GM19324 (cell line): ENCODE measurements at regions not wholly inside any gene's neighbourhood (a gene's known extent, or its start where the extent isn't known, plus 50 kb on each side); places are given as distances from the start of the nearest gene placed in this dataset.
"Not testable (repeated sequence)": the region's sequence is repeated elsewhere in the genome, so short reads cannot be mapped to it uniquely, and the experiment has no call there.

ENCODE experiments used
- ATAC-seq: cut with Tn5 transposase; IDR thresholded peaks from one replicate; pipeline ENCODE4 v1.9.1; 2021; ENCODE audit warnings: mild to moderate bottlenecking, moderate library complexity; ENCODE audit not compliant: unreplicated experiment, low FRiP score

DNA sequence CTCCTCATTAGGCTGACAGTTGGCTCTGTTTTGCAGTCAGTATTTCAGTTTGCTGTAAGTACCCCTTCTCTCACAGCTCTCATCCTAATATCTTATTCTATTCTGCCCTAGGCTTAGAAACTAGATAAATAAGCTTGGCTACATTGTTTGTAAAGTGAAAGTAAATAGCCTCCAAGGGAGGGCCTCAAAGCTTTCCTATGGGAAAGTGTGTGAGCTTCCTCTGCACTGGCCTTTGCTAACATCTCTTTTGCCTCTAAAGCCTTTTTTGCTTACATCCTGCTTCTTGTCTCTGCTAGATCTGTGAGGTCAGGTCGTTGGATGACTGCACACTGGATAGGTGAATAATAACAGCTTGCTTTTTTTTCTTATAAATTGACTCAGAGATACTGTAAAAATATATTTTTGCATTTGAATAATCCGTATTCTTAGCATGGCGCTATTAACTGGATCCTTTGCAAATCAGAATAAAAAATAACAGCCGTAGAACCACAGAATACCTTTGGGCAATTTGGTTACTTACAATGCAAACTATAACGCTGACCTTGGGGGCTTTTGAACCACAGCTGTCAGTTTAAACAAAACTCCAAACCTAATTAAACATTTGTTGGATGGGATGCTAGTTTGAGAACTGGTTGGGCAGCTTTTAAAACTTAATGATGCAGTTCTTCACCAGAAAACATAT lies 55.1 kb downstream of the TTC6 start:
- ATAC-seq: no peak

DNA sequence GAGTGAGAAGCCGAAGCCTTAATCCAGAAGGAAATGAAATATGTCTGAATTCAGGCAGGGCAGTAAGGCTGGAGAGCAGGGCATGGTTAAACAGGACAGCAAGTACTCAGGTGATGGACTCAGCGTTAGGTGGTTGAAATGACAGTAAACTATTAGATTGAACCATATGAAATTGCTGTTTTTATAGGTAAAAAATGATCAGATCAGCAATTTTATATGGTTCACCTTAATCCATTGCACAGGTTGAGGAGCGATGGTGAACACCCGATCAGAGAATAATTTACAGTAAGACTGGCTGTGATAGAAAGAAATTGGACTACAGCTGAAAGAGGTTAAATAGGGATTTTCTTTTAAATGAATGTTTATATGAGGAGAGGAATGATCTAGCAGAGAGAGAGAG lies 56.6 kb downstream of the TTC6 start:
- no peak for ATAC-seq

DNA sequence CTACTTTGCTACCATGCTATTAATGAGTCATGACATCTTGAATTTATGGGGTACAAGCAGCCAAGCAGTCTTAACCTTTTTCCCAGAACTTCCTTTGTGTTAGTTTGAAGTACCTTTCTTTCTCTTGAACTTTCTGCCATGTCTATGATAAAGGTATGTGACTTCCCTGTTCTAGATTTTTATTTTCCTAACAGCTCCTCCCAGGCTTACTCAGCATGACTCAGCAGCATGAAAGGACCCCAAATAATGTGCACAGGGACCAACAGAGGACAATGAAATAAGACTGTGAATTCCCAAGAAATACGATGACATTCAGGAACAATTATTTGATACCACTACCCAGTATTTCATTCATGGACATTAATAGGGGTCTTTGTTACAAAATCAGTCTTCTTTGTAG lies 60.0 kb downstream of the TTC6 start:
- ATAC-seq: no peak

DNA sequence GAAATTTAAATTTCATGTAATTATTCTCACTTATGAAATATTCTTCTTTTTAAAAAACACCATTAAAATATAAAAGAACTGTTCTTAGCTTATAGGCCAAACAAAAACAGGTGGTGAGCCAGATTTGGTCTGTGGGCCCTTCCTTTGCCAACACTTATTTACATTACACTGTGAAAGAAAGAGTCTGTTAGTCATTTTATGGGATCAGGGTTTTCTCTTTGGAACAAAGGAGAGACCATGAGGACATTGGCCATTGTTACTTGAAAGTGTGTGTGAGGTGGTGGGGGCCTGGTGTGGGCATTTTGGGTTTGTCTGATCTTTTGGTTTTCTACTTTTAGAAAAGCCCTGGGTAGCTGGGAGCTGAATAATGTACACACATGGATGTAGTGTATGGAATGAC lies 62.7 kb downstream of the TTC6 start:
- ATAC-seq: no peak

DNA sequence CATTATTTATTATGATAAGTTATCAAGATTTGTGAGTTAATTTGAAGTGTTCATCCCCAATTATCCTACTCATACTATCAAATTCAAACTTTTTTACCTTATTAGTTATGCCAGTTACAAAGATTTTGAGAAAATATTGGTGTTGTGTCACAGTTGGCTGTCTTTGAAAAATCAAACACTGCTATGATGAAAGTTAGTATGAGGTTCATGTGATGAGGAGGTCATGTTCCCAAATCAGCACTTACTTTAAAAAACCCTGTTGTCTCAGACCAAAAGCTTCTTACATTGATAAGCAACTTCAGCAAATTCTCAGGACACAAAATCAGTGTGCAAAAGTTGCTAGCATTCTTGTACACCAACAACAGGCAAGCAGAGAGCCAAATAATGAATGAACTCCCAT lies 68.1 kb downstream of the TTC6 start:
- ATAC-seq: no peak

DNA sequence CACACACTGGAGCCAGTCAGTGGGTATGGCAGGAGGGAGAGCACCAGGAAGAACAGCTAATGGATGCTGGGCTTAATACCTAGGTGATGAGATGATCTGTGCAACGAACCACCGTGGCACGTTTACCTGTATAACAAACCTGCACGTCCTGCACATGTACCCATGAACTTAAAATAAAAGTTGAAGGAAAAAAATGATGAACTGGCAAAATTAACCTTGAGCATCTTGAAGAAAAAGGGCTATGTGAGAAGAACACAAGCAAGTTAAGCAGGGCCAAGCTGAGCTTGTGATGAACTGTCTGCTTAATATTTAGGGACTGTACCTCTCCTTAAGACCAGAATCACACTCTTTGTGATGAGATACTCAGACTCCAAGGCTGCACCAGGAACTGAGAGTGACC lies 70.0 kb downstream of the TTC6 start:
- no peak for ATAC-seq

DNA sequence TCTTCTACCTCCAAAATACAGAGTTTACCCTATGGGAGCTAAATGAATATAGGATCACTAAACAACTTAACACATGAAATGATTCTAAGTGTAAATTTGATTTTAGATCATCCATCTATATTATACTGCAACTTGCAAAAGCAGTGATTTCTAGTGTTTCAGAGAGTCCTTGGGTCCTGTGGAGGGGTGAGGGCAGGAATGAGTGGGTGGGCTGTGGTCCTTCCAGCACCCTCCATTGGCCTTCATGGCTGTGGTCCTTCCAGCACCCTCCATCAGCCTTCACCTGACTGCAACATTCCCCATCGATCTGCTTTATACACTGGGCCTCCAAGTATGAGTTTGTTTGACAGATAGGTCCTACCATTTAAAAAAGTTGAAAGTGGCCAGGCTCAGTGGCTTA lies 70.5 kb downstream of the TTC6 start:
- no peak for ATAC-seq

DNA sequence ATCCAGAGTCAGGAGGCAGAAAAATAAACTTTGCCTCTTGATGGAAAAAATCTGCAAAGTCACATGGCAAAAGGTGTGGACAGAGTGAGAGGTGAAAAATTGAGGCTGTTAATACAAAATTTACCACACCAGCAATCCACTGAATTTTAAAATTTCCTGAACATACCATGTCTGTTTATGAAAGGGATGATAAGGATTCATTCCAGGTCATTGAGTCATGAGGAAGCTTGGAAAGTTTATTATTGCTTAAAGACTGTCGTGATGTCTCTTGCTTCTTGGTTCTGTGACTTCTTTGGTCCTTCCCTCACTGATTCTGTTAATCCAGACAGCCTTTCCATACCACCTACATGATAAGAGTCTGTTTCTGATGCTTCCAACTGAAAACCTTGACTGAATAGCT lies 73.2 kb downstream of the TTC6 start:
- no peak for ATAC-seq

DNA sequence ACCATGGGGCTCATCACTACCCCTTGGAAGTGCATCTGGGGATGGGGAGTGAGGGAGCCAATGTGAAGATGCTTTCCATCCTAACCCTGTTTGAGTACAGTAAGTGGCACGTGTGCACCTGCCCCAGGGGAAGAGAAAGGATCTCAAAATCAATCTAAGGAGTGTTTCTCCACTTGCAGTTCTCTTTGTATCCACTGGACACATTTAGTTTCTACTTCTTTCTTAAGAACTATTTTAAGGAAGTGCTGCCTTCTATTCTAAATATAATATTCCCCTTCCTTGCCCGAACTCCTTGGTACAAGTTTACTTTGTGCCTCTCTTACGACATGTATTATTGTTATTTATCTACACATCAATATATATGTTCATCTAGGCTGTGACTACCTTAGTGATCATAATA lies 73.8 kb downstream of the TTC6 start:
- no peak for ATAC-seq

DNA sequence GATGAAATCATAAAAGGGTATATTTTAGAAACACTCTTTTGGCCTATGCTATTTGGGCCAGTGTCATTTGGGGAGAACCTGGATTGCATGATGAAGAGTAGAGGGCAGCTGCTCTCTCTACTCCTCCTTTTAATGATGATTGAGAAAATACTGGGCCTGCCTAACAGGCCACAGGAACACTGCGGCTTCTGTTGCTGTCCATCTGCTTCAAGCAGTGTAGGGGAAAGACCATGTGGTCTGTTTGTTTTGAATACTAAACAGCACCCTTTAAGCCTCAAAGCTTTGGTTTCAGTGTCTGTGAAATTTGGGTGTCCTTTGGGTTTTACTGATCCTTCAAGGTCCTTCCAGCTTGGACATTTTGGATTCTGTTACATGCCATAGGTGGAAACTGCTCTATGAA lies 78.0 kb downstream of the TTC6 start:
- ATAC-seq: no peak

DNA sequence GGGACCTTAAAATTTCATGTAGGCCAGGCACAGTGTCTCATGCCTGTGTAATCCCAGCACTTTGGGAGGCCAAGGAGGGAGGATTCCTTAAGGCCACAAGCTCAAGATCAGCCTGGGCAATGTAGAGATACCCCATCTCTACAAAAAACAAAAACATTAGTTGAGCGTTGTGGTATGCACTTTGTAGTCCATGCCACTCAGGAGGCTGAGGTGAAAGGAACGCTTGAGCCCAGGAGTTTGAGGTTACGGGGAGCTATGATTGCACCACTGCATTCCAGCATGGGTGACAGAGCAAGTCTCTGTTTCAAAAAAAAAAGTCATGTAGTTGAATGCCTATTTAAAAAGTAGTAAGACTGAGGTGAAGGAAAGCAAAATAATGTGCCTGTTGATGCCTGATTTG lies 83.5 kb downstream of the TTC6 start:
- ATAC-seq: no peak

DNA sequence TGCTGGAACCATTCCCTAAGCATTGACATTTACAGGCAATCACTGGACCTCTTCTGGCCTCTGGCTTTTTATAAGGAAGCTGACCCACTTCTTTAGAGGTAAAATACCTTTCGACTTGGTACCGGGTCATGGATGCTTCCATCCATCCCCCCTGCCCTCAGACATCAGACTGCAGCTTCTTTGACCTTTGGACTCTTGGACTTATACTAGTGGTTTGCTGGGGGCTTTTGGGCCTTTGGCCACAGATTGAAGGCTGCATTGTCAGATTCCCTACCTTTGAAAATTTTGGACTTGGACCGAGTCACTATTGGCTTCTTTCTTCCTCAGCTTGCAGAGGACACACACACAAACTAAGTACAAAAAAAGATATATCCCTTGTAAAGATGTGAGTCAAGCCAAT lies 86.1 kb downstream of the TTC6 start:
- ATAC-seq: no peak

DNA sequence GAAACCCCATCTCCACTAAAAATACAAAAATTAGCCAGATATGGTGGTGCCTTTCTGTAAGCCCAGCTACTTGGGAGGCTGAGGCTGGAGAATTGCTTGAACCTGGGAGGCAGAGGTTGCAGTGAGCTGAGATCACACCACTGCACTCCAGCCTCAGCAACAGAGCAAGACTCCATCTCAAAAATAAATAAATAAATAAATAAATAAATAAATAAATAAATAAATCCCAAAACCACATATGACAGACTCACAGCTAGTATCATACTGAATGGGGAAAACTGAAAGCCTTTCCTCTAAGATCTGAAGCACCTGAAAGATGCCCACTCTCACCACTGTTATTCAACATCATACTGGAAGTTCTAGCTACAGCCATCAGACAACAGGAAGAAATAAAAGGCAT lies 97.3 kb downstream of the TTC6 start:
- ATAC-seq: not testable (repeated sequence)

DNA sequence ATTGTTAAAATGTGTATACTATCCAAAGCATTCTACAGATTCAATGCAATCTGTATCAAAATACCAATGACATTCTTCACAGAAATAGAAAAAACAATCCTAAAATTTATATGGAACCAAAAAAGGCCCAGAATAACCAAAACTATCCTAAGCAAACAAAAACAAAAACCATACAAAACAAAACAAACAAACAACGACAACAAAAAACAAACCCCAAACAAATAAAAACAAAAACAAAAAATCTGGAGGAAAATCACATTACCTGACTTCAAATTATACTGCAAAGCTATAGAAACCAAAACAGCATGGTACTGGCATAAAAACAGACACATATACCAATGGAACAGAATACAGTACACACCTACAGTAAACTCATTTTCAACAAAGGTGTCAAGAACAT lies 98.0 kb downstream of the TTC6 start:
- not testable (repeated sequence) for ATAC-seq

DNA sequence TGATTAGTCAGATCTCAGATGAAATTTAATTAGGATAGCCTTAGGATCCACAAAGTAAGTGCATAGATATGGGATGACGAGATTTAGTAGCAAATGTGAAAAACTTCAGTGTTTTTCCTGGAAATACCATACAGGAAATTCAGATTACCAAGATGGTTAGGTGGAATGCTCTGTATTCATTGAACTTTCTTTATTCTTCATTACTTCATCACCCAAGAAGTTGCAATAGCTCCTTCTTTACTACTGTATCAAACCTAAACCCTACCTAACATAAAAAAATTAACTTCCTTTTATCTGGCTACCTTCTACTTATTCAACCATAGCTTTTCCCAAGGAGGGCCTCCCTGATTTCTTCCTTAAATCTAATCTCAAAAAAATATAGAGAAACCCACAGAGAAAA lies 100.4 kb downstream of the TTC6 start:
- ATAC-seq: no peak

DNA sequence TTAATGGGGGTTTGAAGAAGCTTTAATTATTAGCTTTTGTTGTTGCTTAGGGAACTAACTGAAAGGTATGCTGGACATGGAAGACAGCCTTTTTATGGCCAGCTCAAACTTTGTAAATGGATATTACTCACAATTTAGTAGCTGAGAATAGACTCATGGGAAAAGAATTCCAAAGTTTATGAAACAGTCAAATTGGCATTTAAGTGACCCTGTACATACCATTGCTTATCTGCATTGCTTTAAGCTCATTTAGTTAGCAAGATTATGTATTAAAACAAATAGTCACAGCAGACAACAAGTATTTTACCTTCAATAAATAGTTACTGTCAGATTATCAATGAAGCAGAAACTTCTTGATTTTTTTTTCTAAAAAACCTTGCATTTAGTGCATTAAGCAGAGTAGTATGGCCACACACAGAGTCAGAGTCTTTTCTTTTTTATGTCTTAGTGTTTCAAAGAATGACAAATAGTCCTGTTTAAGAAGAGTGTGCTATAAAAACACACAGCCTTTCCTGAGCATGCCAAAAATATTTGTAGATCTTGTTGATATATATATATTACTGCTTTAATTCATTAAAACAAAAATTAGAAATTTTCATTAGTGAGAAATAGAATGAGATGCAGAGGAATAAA lies 102.2 kb downstream of the TTC6 start:
- no peak for ATAC-seq

DNA sequence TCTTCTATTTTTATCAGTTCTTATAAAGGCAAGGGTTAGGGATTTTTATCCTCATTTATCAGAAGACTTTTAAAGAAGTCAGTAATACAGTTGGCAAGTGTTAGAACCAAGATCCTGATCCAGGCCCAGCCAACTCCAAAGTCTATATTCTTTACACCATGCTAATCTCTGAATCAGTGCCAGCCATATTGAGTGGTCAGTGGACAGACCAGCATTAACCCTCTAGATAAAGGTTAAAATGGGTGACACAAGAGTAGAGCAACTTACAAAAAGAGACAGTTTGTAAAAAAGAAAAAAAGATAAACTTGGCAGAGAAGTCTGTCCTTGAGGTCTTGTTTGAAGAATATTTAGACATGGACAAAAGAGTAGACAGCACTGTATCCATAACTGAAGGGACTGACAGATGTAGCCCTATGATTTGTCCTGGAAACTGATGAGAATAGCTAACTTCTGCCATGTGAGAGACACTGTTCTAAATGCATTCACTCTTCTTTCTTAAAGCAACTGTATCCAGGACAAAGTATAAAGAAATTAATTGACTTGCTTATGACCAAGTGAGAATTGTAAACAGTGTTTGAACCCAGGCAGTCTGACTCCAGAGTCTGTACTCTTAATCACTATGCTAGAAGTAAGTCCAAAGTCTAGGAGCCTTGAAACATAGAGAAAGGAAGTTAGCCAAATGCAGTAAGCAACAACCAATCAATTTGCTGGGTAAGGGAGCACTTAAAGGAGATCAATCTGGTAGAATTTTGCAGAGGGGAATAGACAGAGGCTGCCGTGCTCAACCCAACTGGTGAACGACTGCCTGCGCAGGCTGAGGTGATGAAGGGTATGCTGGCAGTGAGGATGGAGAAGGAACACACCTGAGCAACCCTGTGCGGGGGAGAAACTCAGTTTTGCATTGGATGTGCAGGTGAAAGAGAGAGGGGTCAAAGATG lies 103.7 kb downstream of the TTC6 start:
- ATAC-seq: no peak

DNA sequence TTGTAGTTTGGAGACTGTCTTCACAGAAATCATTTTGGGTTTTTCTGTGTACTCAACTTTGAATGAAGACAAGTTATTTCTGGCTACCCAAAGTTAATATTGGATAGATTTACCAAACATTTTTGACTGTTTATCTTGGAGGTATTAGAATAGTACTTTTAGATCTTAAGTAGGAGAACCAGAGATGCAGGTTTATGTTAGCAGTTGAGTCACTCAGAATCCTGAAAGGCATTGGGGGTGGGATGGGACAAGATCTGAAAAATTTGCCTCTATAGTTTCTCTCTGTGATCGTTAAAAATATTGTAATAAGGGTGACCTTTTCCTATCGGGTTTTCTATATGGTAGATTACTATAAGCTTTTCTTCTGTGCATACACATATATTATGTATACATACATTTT lies 112.3 kb downstream of the TTC6 start:
- ATAC-seq: no peak

DNA sequence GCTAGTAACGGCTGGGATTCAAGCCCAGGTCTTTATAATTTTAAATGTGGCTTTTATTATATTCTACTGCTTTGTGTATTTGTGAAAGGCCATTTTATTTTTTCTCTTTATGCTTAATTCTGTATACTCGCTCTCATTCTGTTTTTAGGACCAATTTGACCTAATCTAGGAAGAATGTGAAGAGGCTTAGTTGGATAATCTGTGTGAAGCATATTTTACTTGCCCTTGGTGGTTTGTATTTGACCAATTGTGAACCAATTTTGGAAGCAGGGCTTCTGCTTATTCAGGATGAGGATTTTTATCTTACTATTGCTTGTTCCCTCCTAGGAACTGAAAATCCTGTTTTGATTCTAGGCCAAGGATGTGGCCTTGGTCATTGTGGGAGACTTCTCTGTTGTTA lies 113.1 kb downstream of the TTC6 start:
- no peak for ATAC-seq

DNA sequence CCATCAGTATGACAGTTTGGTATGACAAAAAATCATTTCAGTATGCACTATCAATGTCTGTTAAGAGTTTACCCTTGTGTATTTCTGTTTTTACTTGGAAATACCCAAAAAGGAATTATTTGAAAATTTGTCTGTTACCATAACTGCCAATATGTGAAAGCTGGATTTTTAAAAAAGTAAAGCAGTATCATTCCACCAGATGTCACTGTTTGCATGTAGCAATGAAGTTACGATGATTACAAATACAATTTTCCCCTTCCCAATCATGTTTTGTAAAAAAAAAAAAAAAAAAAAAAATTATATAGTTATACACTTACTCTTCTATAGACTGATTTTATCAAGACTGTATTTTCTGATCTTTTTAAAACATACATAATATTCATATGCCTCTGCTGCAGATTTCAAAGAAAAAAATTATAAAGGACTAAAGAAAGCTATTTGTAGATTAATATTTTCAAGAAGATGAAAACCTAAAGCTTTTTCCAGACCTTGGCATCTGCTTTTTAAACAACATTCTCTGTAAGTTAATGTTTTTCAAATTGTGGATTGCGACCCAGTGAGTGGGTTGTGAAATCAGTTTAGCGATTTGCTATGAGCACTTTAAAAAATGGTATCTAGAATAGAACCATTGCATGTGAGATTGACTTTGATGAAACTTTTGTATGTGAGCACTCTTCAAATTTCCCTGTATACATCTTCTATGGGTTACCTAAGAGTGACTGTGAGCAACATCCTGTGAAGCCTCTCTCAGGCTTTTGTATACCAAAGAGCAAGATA lies 114.2 kb downstream of the TTC6 start:
- no peak for ATAC-seq

DNA sequence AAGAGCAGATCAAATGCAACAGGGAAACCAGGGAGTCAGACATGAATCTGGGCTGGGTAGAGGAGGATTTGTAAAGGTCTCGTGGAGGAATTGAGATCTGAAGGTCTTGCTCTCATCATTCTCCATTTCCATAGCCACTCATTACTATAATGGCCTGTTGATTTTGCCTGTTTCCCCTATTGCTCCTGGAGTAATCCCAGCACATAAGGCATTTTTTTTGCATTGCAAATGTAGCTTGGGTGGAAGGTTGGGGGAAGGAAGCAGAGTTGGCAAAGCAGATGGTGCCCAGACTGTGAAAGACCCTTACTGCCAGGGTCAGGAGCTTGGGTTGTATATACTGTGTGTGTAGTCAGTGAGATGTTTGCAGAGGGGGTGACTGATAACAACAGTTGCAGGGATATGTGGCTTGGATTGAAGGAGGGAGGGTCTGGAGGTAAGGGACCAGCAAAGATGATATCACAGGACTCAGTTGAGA lies 116.0 kb downstream of the TTC6 start:
- ATAC-seq: no peak
